COLO668 (cell line): ENCODE measurements at regions not wholly inside any gene's neighbourhood (a gene's known extent, or its start where the extent isn't known, plus 50 kb on each side); places are given as distances from the start of the nearest gene placed in this dataset.

Source experiments
- DNase-seq: peaks from one replicate; lab custom pipeline; 2025; ENCODE audit not compliant: unreplicated experiment; lab: John Stamatoyannopoulos, UW

- no peak for DNase-seq
These were observed 68.3 kb upstream of the PRPS1 start for GRCh38 chrX:107560041-107560440.

GRCh38 chrX:107560980-107561379 lies 67.3 kb upstream of the PRPS1 start:
- DNase-seq = no peak

- no peak for DNase-seq
These were observed 66.7 kb upstream of the PRPS1 start for GRCh38 chrX:107561468-107562215.

GRCh38 chrX:107562482-107562881 lies 65.8 kb upstream of the PRPS1 start:
- no peak for DNase-seq

GRCh38 chrX:107563824-107564223 lies 64.5 kb upstream of the PRPS1 start:
- DNase-seq = no peak

- DNase-seq = no peak
These were observed 63.3 kb upstream of the PRPS1 start for GRCh38 chrX:107565015-107565414.

GRCh38 chrX:107565931-107566603 lies 62.2 kb upstream of the PRPS1 start:
- DNase-seq = no peak

GRCh38 chrX:107566604-107567262 lies 61.6 kb upstream of the PRPS1 start:
- no peak for DNase-seq

GRCh38 chrX:107567370-107567769 lies 60.9 kb upstream of the PRPS1 start:
- DNase-seq = no peak

- DNase-seq = no peak
These were observed 56.9 kb upstream of the PRPS1 start for GRCh38 chrX:107571296-107571998.

- DNase-seq = no peak
These were observed 55.3 kb upstream of the PRPS1 start for GRCh38 chrX:107573016-107573415.

- no peak for DNase-seq
These were observed 54.1 kb upstream of the PRPS1 start for GRCh38 chrX:107574054-107574683.

- DNase-seq = no peak
These were observed 53.6 kb upstream of the PRPS1 start for GRCh38 chrX:107574711-107575110.

GRCh38 chrX:107576392-107576791 lies 51.9 kb upstream of the PRPS1 start:
- no peak for DNase-seq

- no peak for DNase-seq
These were observed 51.5 kb upstream of the PRPS1 start for GRCh38 chrX:107576841-107577240.

GRCh38 chrX:107577933-107578332 lies 50.4 kb upstream of the PRPS1 start:
- no peak for DNase-seq
